H9 (cell line): ENCODE measurements at regions not wholly inside any gene's neighbourhood (a gene's known extent, or its start where the extent isn't known, plus 50 kb on each side); places are given as distances from the start of the nearest gene placed in this dataset.

Source experiments
- DNase-seq: peaks from one replicate; pipeline ENCODE4 v3.0.0-alpha.2; 2017
- H2AFZ ChIP-seq: one replicate; pipeline ENCODE4 v1.6.1; 2013; ENCODE audit warnings: mild to moderate bottlenecking, low read length, control low read depth, moderate library complexity
- H2AK5ac ChIP-seq: 2 replicates; pipeline ENCODE4 v1.6.1; 2013; ENCODE audit warnings: low read length, control low read depth, mixed read lengths; ENCODE audit not compliant: insufficient read length
- H2BK120ac ChIP-seq: one replicate; pipeline ENCODE4 v1.6.1; 2013; ENCODE audit warnings: low read depth, mild to moderate bottlenecking, low read length, control low read depth, inconsistent platforms; ENCODE audit not compliant: poor library complexity, severe bottlenecking
- H2BK12ac ChIP-seq: 2 replicates; pipeline ENCODE4 v1.6.1; 2013; ENCODE audit warnings: low read length, control low read depth, mixed read lengths, low read depth; ENCODE audit not compliant: insufficient read length
- H2BK15ac ChIP-seq: 2 replicates; pipeline ENCODE4 v1.6.1; 2013; ENCODE audit warnings: low read depth, low read length, control low read depth
- H2BK20ac ChIP-seq: one replicate; pipeline ENCODE4 v1.6.1; 2013; ENCODE audit warnings: low read depth, mild to moderate bottlenecking, low read length, control low read depth, inconsistent platforms; ENCODE audit not compliant: poor library complexity, severe bottlenecking
- H2BK5ac ChIP-seq: 2 replicates; pipeline ENCODE4 v1.6.1; 2013; ENCODE audit warnings: low read length, control low read depth, mixed read lengths; ENCODE audit not compliant: insufficient read length
- H3K14ac ChIP-seq: 2 replicates; pipeline ENCODE4 v1.6.1; 2013; ENCODE audit warnings: low read length, control low read depth; ENCODE audit not compliant: insufficient read depth
- H3K18ac ChIP-seq: 2 replicates; pipeline ENCODE4 v1.6.1; 2013; ENCODE audit warnings: low read depth, mild to moderate bottlenecking, mixed read lengths, low read length, control low read depth; ENCODE audit not compliant: insufficient read length
- H3K23ac ChIP-seq: 2 replicates; pipeline ENCODE4 v1.6.1; 2013; ENCODE audit warnings: low read length, control low read depth, mixed read lengths, low read depth; ENCODE audit not compliant: insufficient read length
- H3K23me2 ChIP-seq: 2 replicates; pipeline ENCODE4 v1.6.1; 2013; ENCODE audit warnings: low read depth, mild to moderate bottlenecking, mixed read lengths, low read length, control low read depth; ENCODE audit not compliant: insufficient read length, poor library complexity, severe bottlenecking
- H3K27ac ChIP-seq: 2 replicates; pipeline ENCODE4 v1.5.1; 2013; ENCODE audit warnings: low read length, control low read depth, mixed read lengths, low read depth; ENCODE audit not compliant: insufficient read length
- H3K27me3 ChIP-seq: 2 replicates; pipeline ENCODE4 v1.6.1; 2013; ENCODE audit warnings: low read length, control low read depth, inconsistent platforms; ENCODE audit not compliant: insufficient read depth
- H3K4ac ChIP-seq: 2 replicates; pipeline ENCODE4 v1.6.1; 2013; ENCODE audit warnings: low read depth, mild to moderate bottlenecking, control low read depth, inconsistent platforms, low read length, moderate library complexity
- H3K4me1 ChIP-seq: 2 replicates; pipeline ENCODE4 v1.6.1; 2013; ENCODE audit warnings: low read length, control low read depth, inconsistent platforms; ENCODE audit not compliant: insufficient read depth
- H3K4me2 ChIP-seq: 2 replicates; pipeline ENCODE4 v1.6.1; 2013; ENCODE audit warnings: low read length, control low read depth, mixed read lengths; ENCODE audit not compliant: insufficient read length, insufficient read depth
- H3K56ac ChIP-seq: 2 replicates; pipeline ENCODE4 v1.6.1; 2013; ENCODE audit warnings: low read depth, mild to moderate bottlenecking, mixed read lengths, low read length, control low read depth; ENCODE audit not compliant: insufficient read length
- H3K79me1 ChIP-seq: 2 replicates; pipeline ENCODE4 v1.6.1; 2013; ENCODE audit warnings: low read depth, mild to moderate bottlenecking, moderate library complexity, low read length, control low read depth, inconsistent platforms; ENCODE audit not compliant: insufficient read depth, poor library complexity, severe bottlenecking
- H3K79me2 ChIP-seq: 2 replicates; pipeline ENCODE4 v1.6.1; 2013; ENCODE audit warnings: low read length, control low read depth, inconsistent platforms; ENCODE audit not compliant: insufficient read depth
- H3K9ac ChIP-seq: 2 replicates; pipeline ENCODE4 v1.6.1; 2013; ENCODE audit warnings: low read length, control low read depth, mixed read lengths; ENCODE audit not compliant: insufficient read length; ENCODE audit errors: extremely low read depth
- H3K9me3 ChIP-seq: one replicate; pipeline ENCODE4 v1.6.1; 2013; ENCODE audit warnings: low read depth, low read length, inconsistent platforms; ENCODE audit not compliant: control insufficient read depth
- H3T11ph ChIP-seq: one replicate; pipeline ENCODE4 v1.6.1; 2013; ENCODE audit warnings: mild to moderate bottlenecking, low read length, control low read depth, inconsistent platforms
- H4K20me1 ChIP-seq: one replicate; pipeline ENCODE4 v1.6.1; 2013; ENCODE audit not compliant: control insufficient read depth, insufficient read length, insufficient read depth
- H4K5ac ChIP-seq: 2 replicates; pipeline ENCODE4 v1.6.1; 2013; ENCODE audit warnings: low read depth, mild to moderate bottlenecking, mixed read lengths, low read length, control low read depth; ENCODE audit not compliant: insufficient read length
- H4K8ac ChIP-seq: replicated peaks from 2 replicates; pipeline ENCODE4 v1.6.1; 2013; ENCODE audit warnings: low read length, control low read depth, mixed read lengths, low read depth; ENCODE audit not compliant: insufficient read length
- H4K91ac ChIP-seq: 2 replicates; pipeline ENCODE4 v1.6.1; 2013; ENCODE audit warnings: low read depth, mild to moderate bottlenecking, moderate library complexity, mixed read lengths, low read length, control low read depth; ENCODE audit not compliant: insufficient read length
- H3K27ac Mint-ChIP-seq, 3 experiments: 2 replicates in 2 of 3; 3 replicates in 1 of 3; pipeline ENCODE4 v1.8.0; 2020 to 2021; ENCODE audit warnings: mixed read lengths in 3 of 3, mild to moderate bottlenecking in 1 of 3, moderate library complexity in 1 of 3
- H3K27me3 Mint-ChIP-seq: 2 replicates; pipeline ENCODE4 v1.8.0; 2021; ENCODE audit warnings: low read depth, mild to moderate bottlenecking, moderate library complexity, mixed read lengths
- H3K36me3 Mint-ChIP-seq, 3 experiments: 2 replicates in 2 of 3; 3 replicates in 1 of 3; pipeline ENCODE4 v1.8.0; 2020 to 2021; ENCODE audit warnings: low read depth in 3 of 3, mixed read lengths in 3 of 3; ENCODE audit not compliant: insufficient read depth in 1 of 3
- H3K4me1 Mint-ChIP-seq, 2 experiments: 2 replicates each; pipeline ENCODE4 v1.8.0; 2020; ENCODE audit warnings: mixed read lengths in 2 of 2
- H3K4me3 Mint-ChIP-seq, 2 experiments: 2 replicates in 1 of 2; 3 replicates in 1 of 2; pipeline ENCODE4 v1.8.0; 2020 to 2021; ENCODE audit warnings: mild to moderate bottlenecking in 2 of 2, mixed read lengths in 2 of 2, moderate library complexity in 1 of 2
- H3K9me3 Mint-ChIP-seq, 2 experiments: 2 replicates in 1 of 2; 3 replicates in 1 of 2; pipeline ENCODE4 v1.8.0; 2020; ENCODE audit warnings: mild to moderate bottlenecking in 2 of 2, mixed read lengths in 2 of 2, moderate library complexity in 1 of 2
- CTCF ChIP-seq: fragments of 200-600 bp; sonication (generic); conservative IDR thresholded peaks from 3 replicates; pipeline ENCODE4 v1.8.0; 2021; ENCODE audit warnings: antibody characterized with exemption, mild to moderate bottlenecking
- WGBS: extraction: QIAGEN DNeasy Blood & Tissue Kit; methylation state at CpG from one replicate; pipeline ENCODE4 v1.1.7; 2013; ENCODE audit warnings: missing lambda C conversion rate, low lambda C conversion rate, mixed read lengths; ENCODE audit not compliant: insufficient read length; ENCODE audit errors: extremely low coverage; 5-methylcytosine and 5-hydroxymethylcytosine counted together

DNA sequence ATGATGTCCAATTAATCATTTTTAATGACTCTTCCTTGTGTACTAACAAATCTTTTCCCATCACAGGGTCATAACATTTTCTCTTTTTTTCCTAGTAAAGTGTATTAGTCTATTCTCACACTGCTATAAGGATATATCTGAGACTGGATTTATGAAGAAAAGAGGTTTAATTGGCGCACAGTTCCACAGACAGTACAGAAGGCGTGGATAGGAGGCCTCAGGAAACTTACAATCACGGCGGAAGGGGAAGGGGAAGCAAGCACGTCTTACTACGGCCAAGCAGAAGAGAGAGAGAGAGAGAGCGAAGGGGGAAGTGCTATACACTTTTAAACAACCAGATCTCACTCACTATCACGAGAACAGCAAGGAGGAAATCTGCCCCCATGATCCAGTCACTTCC lies 359.4 kb upstream of the NFE2L3 start:
- H2AK5ac ChIP-seq = no peak overlapping the region
- no peak overlapping the region; a peak in 2 of 7 replicates for H3K27ac Mint-ChIP-seq
- no peak overlapping the region for H3K4me3 Mint-ChIP-seq
- no peak overlapping the region for H2BK5ac ChIP-seq
- no peaks in the 10 kb centered on the region for H4K20me1 ChIP-seq
- H2BK12ac ChIP-seq = no peak overlapping the region
- no peak overlapping the region for H3K18ac ChIP-seq
- H3K23me2 ChIP-seq = no peaks in the 10 kb centered on the region
- no peak for DNase-seq
- H3K23ac ChIP-seq = no peak overlapping the region
- no peaks in the 10 kb centered on the region for H3K36me3 Mint-ChIP-seq
- no peak for TF ChIP-seq CTCF
- no peak overlapping the region for H3K27ac ChIP-seq
- H4K91ac ChIP-seq = no peak overlapping the region
- no peak overlapping the region for H2BK120ac ChIP-seq
- H3K14ac ChIP-seq = no peak overlapping the region
- H3K27me3 Mint-ChIP-seq = no peaks in the 10 kb centered on the region
- H3K9me3 Mint-ChIP-seq = no peaks in the 10 kb centered on the region
- H3K4me1 ChIP-seq = no peaks in the 10 kb centered on the region
- H4K8ac ChIP-seq = no peak overlapping the region
- peaks cover 0 to 2% of the 10 kb centered on the region in 2 experiments; a peak in 1 of 4 replicates for H3K4me1 Mint-ChIP-seq
- H3K9me3 ChIP-seq = no peaks in the 10 kb centered on the region
- no peak overlapping the region for H3K9ac ChIP-seq
- H3K27me3 ChIP-seq = no peaks in the 10 kb centered on the region
- no peak overlapping the region for H3T11ph ChIP-seq
- WGBS = no CpG with 5 or more reads among the region's 8 CpGs
- H3K79me1 ChIP-seq = no peaks in the 10 kb centered on the region
- no peak overlapping the region for H2BK20ac ChIP-seq
- no peak overlapping the region for H4K5ac ChIP-seq
- H2AFZ ChIP-seq = no peak overlapping the region
- H3K4ac ChIP-seq = no peak overlapping the region
- no peak overlapping the region for H3K4me2 ChIP-seq
- no peak overlapping the region for H3K56ac ChIP-seq
- no peak overlapping the region for H2BK15ac ChIP-seq
- no peaks in the 10 kb centered on the region for H3K79me2 ChIP-seq
